IPS-18a (cell line): ENCODE measurements at regions not wholly inside any gene's neighbourhood (a gene's known extent, or its start where the extent isn't known, plus 50 kb on each side); places are given as distances from the start of the nearest gene placed in this dataset.

Source experiments
- H3K27ac ChIP-seq: one replicate; pipeline ENCODE4 v1.5.1; 2013; ENCODE audit warnings: low read length
- H3K27me3 ChIP-seq: one replicate; pipeline ENCODE4 v1.6.1; 2013; ENCODE audit warnings: mild to moderate bottlenecking, low read length; ENCODE audit not compliant: control insufficient read depth, insufficient read depth
- H3K36me3 ChIP-seq: one replicate; pipeline ENCODE4 v1.6.1; 2013; ENCODE audit warnings: low read depth, low read length; ENCODE audit not compliant: control insufficient read depth
- H3K4me1 ChIP-seq: one replicate; pipeline ENCODE4 v1.6.1; 2013; ENCODE audit warnings: low read depth, low read length; ENCODE audit not compliant: control insufficient read depth
- H3K4me3 ChIP-seq: one replicate; pipeline ENCODE4 v1.5.1; 2013; ENCODE audit warnings: low read length
- H3K9ac ChIP-seq: one replicate; pipeline ENCODE4 v1.6.1; 2013; ENCODE audit warnings: mild to moderate bottlenecking, low read length, moderate library complexity
- H3K9me3 ChIP-seq: one replicate; pipeline ENCODE4 v1.6.1; 2013; ENCODE audit warnings: low read depth, low read length; ENCODE audit not compliant: control insufficient read depth

DNA sequence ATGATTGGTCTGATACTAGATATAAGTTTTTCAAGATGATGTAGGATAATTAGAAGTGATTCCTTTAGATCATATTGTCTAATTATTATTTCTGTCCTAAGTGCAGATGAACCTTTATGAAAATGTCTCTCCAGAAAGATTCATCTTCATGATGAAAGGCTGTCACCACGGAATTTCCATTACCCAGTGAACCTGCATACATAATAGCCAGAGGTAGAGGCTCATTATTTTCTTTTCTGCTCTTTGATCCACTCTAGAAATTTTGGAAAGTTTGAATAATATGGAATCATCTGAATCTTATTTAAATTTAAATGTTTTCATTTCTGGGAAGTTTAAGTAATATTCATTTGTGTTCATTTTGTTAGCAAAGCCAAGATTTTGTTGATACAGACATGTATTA is 137.1 kb upstream of the ATP2B1 start:
- Histone ChIP-seq H3K36me3 (no peaks in the 10 kb centered on the region), H3K27ac (no peak overlapping the region), H3K9ac (no peak overlapping the region), H3K9me3 (no peaks in the 10 kb centered on the region), H3K4me1 (no peaks in the 10 kb centered on the region), H3K27me3 (no peaks in the 10 kb centered on the region), H3K4me3 (no peak overlapping the region)

DNA sequence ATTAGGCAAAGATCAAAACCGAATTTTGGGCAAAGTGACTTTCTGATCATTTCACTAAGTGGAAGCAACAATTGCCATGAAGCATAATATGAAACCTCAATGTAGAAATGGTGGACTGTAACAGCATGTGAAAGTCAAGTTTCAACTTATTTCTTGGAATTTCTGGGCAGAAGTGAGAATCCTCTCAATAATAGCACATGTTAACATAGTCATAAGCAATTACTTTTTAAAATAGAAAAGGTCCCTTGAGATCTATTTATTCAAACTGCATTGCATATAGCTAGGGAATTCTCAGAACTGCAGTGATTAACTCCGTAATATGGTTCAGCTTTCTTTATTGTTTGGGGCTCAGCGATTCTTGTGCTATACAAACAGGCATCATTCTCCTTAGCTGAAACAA is 136.7 kb upstream of the ATP2B1 start:
- no peaks in the 10 kb centered on the region for H3K27me3 ChIP-seq
- H3K9me3 ChIP-seq: no peaks in the 10 kb centered on the region
- no peak overlapping the region for H3K9ac ChIP-seq
- no peak overlapping the region for H3K27ac ChIP-seq
- H3K4me3 ChIP-seq: no peak overlapping the region
- no peaks in the 10 kb centered on the region for H3K36me3 ChIP-seq
- H3K4me1 ChIP-seq: no peaks in the 10 kb centered on the region

DNA sequence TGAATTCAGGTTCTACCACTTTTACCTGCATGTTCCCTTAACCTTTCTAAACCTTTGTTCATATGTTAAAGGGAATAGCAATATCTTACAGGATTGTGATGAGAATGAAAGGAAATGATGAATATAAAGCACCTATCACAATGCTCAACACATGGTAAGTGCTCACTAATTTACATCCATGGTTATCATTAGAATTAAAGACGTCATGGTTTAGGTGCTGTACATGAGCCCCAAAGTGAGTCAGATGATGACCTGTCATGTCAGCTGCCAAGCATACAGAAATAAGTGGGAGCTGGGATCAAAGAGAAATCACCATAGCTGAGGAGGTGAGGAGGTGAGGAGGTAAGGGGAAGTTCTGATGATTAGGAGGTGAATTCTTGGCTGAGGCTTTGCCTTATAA is 135.9 kb upstream of the ATP2B1 start:
- Histone ChIP-seq H3K4me1 (no peaks in the 10 kb centered on the region), H3K36me3 (no peaks in the 10 kb centered on the region), H3K4me3 (no peak overlapping the region), H3K9ac (no peak overlapping the region), H3K9me3 (no peaks in the 10 kb centered on the region), H3K27me3 (no peaks in the 10 kb centered on the region), H3K27ac (no peak overlapping the region)

DNA sequence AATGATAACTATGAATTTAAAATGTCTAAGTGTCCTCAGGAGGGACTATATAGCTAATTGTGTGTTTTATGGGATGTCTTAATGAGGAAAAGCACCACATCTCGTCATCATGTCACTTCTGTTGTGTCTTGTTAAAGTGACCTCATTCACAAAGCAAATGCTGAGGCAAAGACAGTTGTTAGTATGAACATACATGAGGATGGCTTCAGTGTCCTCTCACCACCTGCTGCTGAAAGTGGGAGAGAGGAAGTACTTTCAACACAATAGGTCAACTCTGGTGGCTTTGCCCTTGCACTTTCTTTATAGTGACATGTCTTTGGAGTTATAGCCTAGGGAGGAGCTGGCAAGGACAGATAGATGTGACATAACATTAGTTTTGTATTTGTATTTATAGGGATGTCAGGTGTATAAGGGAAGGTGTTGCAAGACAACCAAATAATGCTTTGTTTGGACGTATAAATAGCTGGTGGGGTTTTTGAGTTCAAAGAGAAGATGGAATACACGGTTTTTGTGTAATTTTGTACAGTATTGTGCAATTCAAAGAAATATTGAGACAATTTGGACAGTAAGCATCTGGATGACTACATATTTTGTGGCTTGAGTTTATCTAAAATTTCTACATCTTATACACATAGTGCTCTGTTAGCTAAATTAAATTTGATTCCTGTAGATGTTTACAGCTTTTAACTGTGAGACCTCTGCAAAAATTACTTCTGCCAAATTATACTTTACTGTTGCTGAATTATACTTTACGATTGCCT is 131.7 kb upstream of the ATP2B1 start:
- no peak overlapping the region for H3K4me3 ChIP-seq
- no peak overlapping the region for H3K27ac ChIP-seq
- H3K27me3 ChIP-seq: no peaks in the 10 kb centered on the region

DNA sequence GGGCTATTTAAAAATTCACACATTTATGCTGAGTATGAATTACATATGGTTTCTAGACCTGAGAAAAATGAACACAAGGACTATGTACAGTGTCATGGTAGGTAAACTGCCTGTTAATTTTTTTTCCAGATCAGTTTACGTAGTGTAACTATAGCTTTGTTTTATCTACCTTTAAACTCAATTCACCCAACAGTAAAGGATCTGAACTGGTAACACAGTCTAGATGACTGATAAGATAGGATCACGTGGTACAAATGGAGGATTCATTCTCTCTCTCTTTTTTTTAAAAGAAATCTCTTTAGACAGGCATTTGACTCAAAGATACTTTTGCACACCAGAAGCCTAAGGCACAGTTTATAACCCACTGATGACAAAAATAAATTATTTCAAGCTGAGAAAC is 130.8 kb upstream of the ATP2B1 start:
- no peaks in the 10 kb centered on the region for H3K36me3 ChIP-seq
- no peaks in the 10 kb centered on the region for H3K27me3 ChIP-seq
- no peaks in the 10 kb centered on the region for H3K4me1 ChIP-seq
- H3K27ac ChIP-seq: no peak overlapping the region
- no peaks in the 10 kb centered on the region for H3K9me3 ChIP-seq
- no peak overlapping the region for H3K9ac ChIP-seq
- no peak overlapping the region for H3K4me3 ChIP-seq

More for the DNA sequence above, 131.7 kb upstream of the ATP2B1 start:
- no peaks in the 10 kb centered on the region for H3K9me3 ChIP-seq
- H3K4me1 ChIP-seq: no peaks in the 10 kb centered on the region
- no peak overlapping the region for H3K9ac ChIP-seq
- no peaks in the 10 kb centered on the region for H3K36me3 ChIP-seq

DNA sequence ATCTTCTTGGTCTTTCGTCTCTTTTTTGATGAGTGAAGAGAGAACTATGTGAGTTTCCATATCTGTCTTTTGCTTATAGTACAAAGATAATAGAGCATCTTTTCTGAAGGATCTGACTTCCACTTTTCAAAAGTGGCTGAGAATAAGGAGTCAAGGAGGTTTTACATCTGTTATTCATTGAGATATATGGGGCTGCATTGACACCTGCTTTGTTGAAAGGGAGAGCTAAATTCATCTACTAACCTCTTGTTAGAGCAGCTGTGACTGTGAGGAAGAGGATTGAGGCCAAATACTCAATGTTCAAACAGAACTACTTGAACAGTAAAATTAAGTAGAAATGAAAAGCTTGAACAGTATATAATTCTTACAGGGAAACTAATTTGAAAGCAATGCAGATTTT is 130.2 kb upstream of the ATP2B1 start:
- Histone ChIP-seq H3K9me3 (no peaks in the 10 kb centered on the region), H3K4me3 (no peak overlapping the region), H3K4me1 (no peaks in the 10 kb centered on the region), H3K27me3 (no peaks in the 10 kb centered on the region), H3K9ac (no peak overlapping the region), H3K27ac (no peak overlapping the region), H3K36me3 (no peaks in the 10 kb centered on the region)

DNA sequence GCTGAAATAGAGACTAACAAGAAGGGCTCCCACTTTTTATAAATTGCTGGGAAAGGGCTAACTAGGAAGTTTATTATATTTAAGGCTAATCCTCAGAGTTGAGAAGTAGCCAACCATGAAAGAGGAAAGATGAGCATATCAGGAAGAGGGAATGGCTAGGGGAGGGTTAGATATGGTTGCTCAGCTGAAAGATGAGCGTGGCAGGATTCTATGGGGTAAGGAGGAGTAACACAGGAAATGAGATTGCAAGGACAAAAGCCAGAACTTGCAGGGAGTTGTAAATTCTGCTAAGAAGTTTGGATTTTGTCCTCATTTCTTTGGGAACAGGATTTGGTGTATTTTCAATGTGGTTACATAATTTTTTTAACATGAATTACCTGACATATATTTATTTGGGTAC is 127.4 kb upstream of the ATP2B1 start:
- Histone ChIP-seq H3K27me3 (no peaks in the 10 kb centered on the region), H3K9ac (no peak overlapping the region), H3K9me3 (no peaks in the 10 kb centered on the region), H3K27ac (no peak overlapping the region), H3K4me3 (no peak overlapping the region), H3K36me3 (no peaks in the 10 kb centered on the region), H3K4me1 (no peaks in the 10 kb centered on the region)

DNA sequence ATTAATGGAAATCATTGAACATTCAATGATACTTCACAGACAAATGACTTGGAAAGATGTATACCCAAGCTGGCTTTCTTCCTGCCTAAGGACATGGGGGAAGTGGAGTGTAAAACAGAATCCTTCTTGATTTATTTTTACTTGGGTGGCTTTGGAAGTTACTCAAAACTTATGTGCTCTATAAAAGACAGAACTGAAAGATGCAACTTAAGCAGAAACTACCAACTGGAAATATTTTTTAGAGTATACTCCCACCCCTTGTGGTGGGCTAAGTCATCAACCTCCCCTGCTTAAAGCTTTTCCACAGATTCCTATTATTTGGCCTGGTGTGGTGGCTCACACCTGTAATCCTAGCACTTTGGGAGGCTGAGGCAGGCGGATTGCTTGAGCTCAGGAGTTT is 126.0 kb upstream of the ATP2B1 start:
- no peaks in the 10 kb centered on the region for H3K4me1 ChIP-seq

DNA sequence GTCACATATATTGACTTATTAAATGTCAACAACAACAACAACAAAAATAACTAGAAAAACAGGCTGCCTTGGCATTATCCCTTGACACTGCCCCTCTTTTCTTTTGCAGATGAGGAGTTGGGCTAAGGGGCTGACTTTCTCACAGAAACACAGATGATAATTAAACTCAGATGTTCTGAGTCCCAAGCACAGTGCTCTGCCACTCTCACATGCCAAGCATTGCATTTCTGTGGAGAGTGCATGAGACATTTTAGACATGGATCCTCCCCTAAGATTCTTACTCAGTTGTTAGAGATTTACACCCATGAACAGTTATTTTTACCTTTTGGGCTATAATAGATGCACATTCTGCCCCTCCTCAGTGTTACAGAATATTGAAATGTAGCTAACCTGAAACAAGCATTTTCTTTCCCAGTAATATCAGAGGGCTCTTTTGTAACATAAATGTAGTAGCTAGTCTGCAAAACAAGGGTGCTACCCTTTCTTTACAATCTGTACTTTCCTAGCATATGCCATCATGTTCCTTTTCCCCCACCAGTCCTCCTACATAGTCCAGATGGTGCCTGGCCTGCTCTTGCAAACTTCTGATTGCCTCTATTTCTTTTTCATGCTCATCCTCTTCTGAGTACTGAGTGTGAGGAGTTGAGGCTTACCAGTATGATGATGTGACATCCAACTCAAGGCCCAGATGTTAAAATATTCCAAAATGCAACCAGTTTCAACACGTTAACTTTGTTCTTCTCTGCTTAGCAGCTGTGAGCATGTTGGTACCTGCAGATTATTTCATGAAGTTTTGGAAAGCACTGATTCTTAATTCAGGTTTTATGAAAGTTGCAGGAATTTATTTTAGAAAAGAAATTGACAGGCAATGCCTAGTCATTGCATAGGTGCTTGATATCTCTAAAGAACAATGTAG is 125.0 kb upstream of the ATP2B1 start:
- Histone ChIP-seq H3K9ac (no peak overlapping the region), H3K36me3 (no peaks in the 10 kb centered on the region), H3K4me3 (no peak overlapping the region), H3K27me3 (no peaks in the 10 kb centered on the region), H3K27ac (no peak overlapping the region), H3K9me3 (no peaks in the 10 kb centered on the region), H3K4me1 (no peaks in the 10 kb centered on the region)

More for the DNA sequence above, 126.0 kb upstream of the ATP2B1 start:
- no peaks in the 10 kb centered on the region for H3K9me3 ChIP-seq
- H3K36me3 ChIP-seq: no peaks in the 10 kb centered on the region
- H3K27ac ChIP-seq: no peak overlapping the region
- H3K9ac ChIP-seq: no peak overlapping the region
- H3K4me3 ChIP-seq: no peak overlapping the region
- H3K27me3 ChIP-seq: no peaks in the 10 kb centered on the region

DNA sequence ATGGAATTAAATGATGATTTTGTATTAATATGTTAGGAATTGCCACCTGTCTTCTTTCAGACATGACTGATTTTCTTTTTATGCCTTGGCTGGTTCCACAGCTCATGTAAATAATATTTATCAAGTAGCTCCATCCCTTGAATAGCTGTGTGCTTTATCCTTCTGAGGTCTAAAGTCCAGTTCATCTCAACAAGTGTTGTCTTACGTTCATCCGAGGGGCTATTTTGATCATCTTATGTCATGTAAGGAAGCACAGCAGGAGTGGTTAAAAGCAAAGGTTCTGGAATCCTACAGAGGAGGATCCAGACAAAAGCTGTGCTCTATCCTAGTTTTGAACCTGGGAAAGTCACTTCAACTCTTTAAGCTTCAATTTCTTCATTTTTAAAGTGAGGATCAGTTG is 123.7 kb upstream of the ATP2B1 start:
- Histone ChIP-seq H3K9me3 (no peaks in the 10 kb centered on the region), H3K27ac (no peak overlapping the region)

DNA sequence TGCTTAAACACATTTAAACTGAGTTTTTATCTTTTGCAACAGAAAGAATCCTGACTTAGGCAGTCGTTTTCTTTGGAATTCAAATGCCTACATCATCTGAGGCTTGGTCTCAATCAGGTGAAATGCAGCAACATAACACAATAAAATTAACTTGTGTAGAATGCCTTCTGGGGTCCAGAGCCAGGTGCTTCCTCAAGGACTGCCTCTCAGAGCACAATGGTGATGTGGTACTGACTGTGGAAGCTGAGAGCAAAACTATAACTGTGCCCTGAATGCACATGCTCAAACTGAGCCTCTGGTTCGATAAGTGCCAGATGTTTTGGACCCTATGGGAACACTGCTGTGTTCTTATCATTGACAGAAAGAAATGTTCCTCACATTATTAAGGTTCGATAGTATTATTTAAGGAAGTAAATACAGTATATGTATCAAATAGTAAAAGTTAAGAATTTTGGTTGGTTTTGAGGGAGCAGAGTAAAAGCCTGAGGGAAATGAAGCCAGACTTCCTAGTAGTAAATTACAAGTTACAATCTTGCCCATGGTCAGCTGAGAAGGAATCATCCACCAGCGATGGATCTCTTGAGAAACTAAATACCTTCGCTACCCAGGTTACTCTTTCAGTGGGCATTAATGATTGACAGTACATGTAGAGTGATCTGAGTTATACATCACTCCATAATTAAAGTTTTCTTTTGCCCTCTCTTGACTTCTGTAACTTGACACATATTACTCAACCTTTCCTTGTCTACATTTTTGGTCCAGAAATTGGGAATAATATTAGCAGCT is 122.9 kb upstream of the ATP2B1 start:
- Histone ChIP-seq H3K4me3 (no peak overlapping the region), H3K27ac (no peak overlapping the region), H3K36me3 (no peaks in the 10 kb centered on the region), H3K4me1 (no peaks in the 10 kb centered on the region), H3K9me3 (no peaks in the 10 kb centered on the region), H3K9ac (no peak overlapping the region), H3K27me3 (no peaks in the 10 kb centered on the region)

More for the DNA sequence above, 123.7 kb upstream of the ATP2B1 start:
- Histone ChIP-seq H3K27me3 (no peaks in the 10 kb centered on the region), H3K4me1 (no peaks in the 10 kb centered on the region), H3K36me3 (no peaks in the 10 kb centered on the region), H3K4me3 (no peak overlapping the region), H3K9ac (no peak overlapping the region)
